ENCODE measurements at regions not wholly inside any gene's neighbourhood (a gene's known extent, or its start where the extent isn't known, plus 50 kb on each side); places are given as distances from the start of the nearest gene placed in this dataset.
"Not testable (repeated sequence)": the region's sequence is repeated elsewhere in the genome, so short reads cannot be mapped to it uniquely, and the experiment has no call there.

- no peak for DNase-seq
These were observed 187.8 kb downstream of the PYDC2 start for GRCh38 chr3:191648787-191649186.

GRCh38 chr3:191649626-191650025 is 188.7 kb downstream of the PYDC2 start:
- no peak for DNase-seq

- not testable (repeated sequence) for DNase-seq
These were observed 197.9 kb downstream of the PYDC2 start for GRCh38 chr3:191658781-191659419.

GRCh38 chr3:191662150-191662549 is 201.2 kb downstream of the PYDC2 start:
- not testable (repeated sequence) for DNase-seq

- no peak for DNase-seq
These were observed 220.1 kb downstream of the PYDC2 start for GRCh38 chr3:191680989-191681597.

- DNase-seq, result no peak
These were observed 222.0 kb downstream of the PYDC2 start for GRCh38 chr3:191682961-191683360.

GRCh38 chr3:191686626-191687025 is 225.7 kb downstream of the PYDC2 start:
- DNase-seq, result no peak

- DNase-seq, result no peak
These were observed 227.9 kb downstream of the PYDC2 start for GRCh38 chr3:191688756-191689433.

- not testable (repeated sequence) for DNase-seq
These were observed 230.2 kb downstream of the PYDC2 start for GRCh38 chr3:191691184-191691583.

- no peak for DNase-seq
These were observed 234.3 kb downstream of the PYDC2 start for GRCh38 chr3:191695131-191695814.

GRCh38 chr3:191695815-191696153 is 234.8 kb downstream of the PYDC2 start:
- no peak for DNase-seq

- DNase-seq, result no peak
These were observed 235.4 kb downstream of the PYDC2 start for GRCh38 chr3:191696348-191696747.

GRCh38 chr3:191699546-191699945 is 238.6 kb downstream of the PYDC2 start:
- no peak for DNase-seq

- DNase-seq, result no peak
These were observed 241.2 kb downstream of the PYDC2 start for GRCh38 chr3:191702121-191702520.

- DNase-seq, result no peak
These were observed 246.9 kb downstream of the PYDC2 start for GRCh38 chr3:191707817-191708216.

- DNase-seq, result no peak
These were observed 254.6 kb downstream of the PYDC2 start for GRCh38 chr3:191715585-191715984.

GRCh38 chr3:191721390-191721861 is 260.5 kb downstream of the PYDC2 start:
- no peak for DNase-seq

- DNase-seq, result no peak
These were observed 261.0 kb downstream of the PYDC2 start for GRCh38 chr3:191721990-191722389.

- DNase-seq, result no peak
These were observed 266.4 kb downstream of the PYDC2 start for GRCh38 chr3:191727338-191727737.

GRCh38 chr3:191728186-191728585 is 267.2 kb downstream of the PYDC2 start:
- no peak for DNase-seq

- no peak for DNase-seq
These were observed 276.8 kb downstream of the PYDC2 start for GRCh38 chr3:191737742-191738141.

GRCh38 chr3:191740712-191741111 is 279.7 kb downstream of the PYDC2 start:
- DNase-seq, result no peak

- DNase-seq, result not testable (repeated sequence)
These were observed 280.9 kb downstream of the PYDC2 start for GRCh38 chr3:191741847-191742350.

Measured in RPMI8226 (cell line).